HEK293 (cell line): ENCODE measurements at regions not wholly inside any gene's neighbourhood (a gene's known extent, or its start where the extent isn't known, plus 50 kb on each side); places are given as distances from the start of the nearest gene placed in this dataset.

Experiments used
- HOXA7 ChIP-seq: sonication (generic); formaldehyde crosslinking; IDR thresholded peaks from 2 replicates; pipeline ENCODE4 v1.8.1; 2022; ENCODE audit warnings: missing genetic modification reagents, borderline replicate concordance
- ZNF146 ChIP-seq: fragments of 450-650 bp; formaldehyde crosslinking; IDR thresholded peaks from 2 replicates; pipeline ENCODE4 v1.5.1; 2016; ENCODE audit warnings: missing biosample characterization, missing genetic modification characterization
- ZNF19 ChIP-seq: fragments of 450-650 bp; formaldehyde crosslinking; IDR thresholded peaks from 2 replicates; pipeline ENCODE4; 2016; ENCODE audit warnings: missing biosample characterization, missing genetic modification characterization, low read depth
- ZNF24 ChIP-seq: fragments of 450-650 bp; formaldehyde crosslinking; IDR thresholded peaks from 2 replicates; pipeline ENCODE4 v1.5.1; 2016; ENCODE audit warnings: missing biosample characterization, missing genetic modification characterization
- ZNF354C ChIP-seq: fragments of 450-650 bp; formaldehyde crosslinking; IDR thresholded peaks from 2 replicates; pipeline ENCODE4 v1.5.1; 2016; ENCODE audit warnings: missing biosample characterization, missing genetic modification characterization, low read depth, borderline replicate concordance
- ZNF549 ChIP-seq: fragments of 450-650 bp; IDR thresholded peaks from 2 replicates; pipeline ENCODE4 v1.5.1; 2018; ENCODE audit warnings: missing biosample characterization, missing genetic modification characterization, mild to moderate bottlenecking, inconsistent platforms, moderate library complexity
- ZNF747 ChIP-seq: fragments of 450-650 bp; formaldehyde crosslinking; IDR thresholded peaks from 2 replicates; pipeline ENCODE4 v1.5.1; 2016; ENCODE audit warnings: missing biosample characterization, missing genetic modification characterization
- ZNF777 ChIP-seq: fragments of 450-650 bp; formaldehyde crosslinking; IDR thresholded peaks from 2 replicates; pipeline ENCODE4 v1.5.1; 2017; ENCODE audit warnings: missing biosample characterization, missing genetic modification characterization, borderline replicate concordance
- TF ChIP-seq, protein P1 (sequence below): fragments of 450-650 bp; formaldehyde crosslinking; IDR thresholded peaks from 2 replicates; pipeline ENCODE4 v1.5.1; 2016; ENCODE audit warnings: missing biosample characterization, missing genetic modification characterization
- TF ChIP-seq, protein P2 (sequence below): fragments of 450-650 bp; formaldehyde crosslinking; IDR thresholded peaks from 2 replicates; pipeline ENCODE4 v1.5.1; 2016; ENCODE audit warnings: missing biosample characterization, missing genetic modification characterization
- TF ChIP-seq, protein P3 (sequence below): fragments of 450-650 bp; formaldehyde crosslinking; IDR thresholded peaks from 2 replicates; pipeline ENCODE4 v1.5.1; 2016; ENCODE audit warnings: missing biosample characterization, missing genetic modification characterization
- TF ChIP-seq, protein P4 (sequence below): fragments of 450-650 bp; formaldehyde crosslinking; IDR thresholded peaks from 2 replicates; pipeline ENCODE4 v1.5.1; 2016; ENCODE audit warnings: missing biosample characterization, missing genetic modification characterization
- TF ChIP-seq, protein P5 (sequence below): fragments of 450-650 bp; formaldehyde crosslinking; IDR thresholded peaks from 2 replicates; pipeline ENCODE4 v1.5.1; 2016; ENCODE audit warnings: missing biosample characterization, missing genetic modification characterization

DNA sequence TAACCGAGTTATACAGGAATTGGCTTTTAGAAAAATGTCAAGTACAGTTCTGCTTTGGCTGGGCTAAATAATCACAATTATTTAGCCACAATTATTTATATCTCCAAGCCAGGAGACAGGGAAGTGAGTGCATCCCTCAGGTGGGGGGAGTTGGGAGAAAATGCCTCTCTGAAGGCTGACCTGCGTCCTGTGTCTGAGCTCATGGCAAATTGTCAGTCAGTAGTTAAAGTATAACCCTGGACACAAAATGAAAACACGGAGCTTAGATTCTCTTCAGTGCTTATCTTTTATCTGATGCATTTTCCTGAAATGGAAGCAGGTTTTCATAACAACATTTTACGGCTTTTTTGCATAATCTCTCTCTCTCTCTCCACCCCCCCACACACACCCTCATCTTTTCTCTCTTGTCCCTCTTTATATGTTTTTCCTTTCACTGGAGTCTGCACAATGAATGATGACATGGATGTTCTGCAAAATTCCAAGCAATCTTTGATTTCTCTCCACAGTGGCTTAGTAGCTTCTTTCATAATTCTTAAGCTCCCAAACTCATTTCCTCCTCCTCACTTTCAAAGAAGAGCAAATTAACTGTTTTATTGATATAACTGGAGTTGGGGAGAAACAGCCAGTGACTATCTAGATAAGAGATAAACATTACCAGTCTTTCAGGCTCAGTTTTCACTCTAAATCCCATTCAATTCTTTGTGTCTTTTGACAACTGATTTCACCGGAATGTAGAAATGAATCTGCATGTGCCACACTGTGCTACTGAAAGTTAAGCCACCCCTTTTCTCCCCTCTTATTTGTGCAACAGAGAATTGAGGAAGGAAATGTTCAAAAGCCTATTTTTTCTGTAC is 521.4 kb upstream of the GHITM start:
- TF ChIP-seq ZNF19 (tag by site-specific recombination) (no peak), ZNF354C (no peak), ZNF777 (tag by site-specific recombination) (no peak), ZNF549 (tag by site-specific recombination) (no peak), ZNF747 (no peak), ZNF24 (tag by site-specific recombination) (no peak), ZNF146 (tag by site-specific recombination) (no peak), HOXA7 (no peak)
- TF ChIP-seq, protein P1, sequence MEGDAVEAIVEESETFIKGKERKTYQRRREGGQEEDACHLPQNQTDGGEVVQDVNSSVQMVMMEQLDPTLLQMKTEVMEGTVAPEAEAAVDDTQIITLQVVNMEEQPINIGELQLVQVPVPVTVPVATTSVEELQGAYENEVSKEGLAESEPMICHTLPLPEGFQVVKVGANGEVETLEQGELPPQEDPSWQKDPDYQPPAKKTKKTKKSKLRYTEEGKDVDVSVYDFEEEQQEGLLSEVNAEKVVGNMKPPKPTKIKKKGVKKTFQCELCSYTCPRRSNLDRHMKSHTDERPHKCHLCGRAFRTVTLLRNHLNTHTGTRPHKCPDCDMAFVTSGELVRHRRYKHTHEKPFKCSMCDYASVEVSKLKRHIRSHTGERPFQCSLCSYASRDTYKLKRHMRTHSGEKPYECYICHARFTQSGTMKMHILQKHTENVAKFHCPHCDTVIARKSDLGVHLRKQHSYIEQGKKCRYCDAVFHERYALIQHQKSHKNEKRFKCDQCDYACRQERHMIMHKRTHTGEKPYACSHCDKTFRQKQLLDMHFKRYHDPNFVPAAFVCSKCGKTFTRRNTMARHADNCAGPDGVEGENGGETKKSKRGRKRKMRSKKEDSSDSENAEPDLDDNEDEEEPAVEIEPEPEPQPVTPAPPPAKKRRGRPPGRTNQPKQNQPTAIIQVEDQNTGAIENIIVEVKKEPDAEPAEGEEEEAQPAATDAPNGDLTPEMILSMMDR: no peak
- TF ChIP-seq, protein P2, sequence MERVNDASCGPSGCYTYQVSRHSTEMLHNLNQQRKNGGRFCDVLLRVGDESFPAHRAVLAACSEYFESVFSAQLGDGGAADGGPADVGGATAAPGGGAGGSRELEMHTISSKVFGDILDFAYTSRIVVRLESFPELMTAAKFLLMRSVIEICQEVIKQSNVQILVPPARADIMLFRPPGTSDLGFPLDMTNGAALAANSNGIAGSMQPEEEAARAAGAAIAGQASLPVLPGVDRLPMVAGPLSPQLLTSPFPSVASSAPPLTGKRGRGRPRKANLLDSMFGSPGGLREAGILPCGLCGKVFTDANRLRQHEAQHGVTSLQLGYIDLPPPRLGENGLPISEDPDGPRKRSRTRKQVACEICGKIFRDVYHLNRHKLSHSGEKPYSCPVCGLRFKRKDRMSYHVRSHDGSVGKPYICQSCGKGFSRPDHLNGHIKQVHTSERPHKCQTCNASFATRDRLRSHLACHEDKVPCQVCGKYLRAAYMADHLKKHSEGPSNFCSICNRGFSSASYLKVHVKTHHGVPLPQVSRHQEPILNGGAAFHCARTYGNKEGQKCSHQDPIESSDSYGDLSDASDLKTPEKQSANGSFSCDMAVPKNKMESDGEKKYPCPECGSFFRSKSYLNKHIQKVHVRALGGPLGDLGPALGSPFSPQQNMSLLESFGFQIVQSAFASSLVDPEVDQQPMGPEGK (tag by site-specific recombination): no peak
- TF ChIP-seq, protein P3, sequence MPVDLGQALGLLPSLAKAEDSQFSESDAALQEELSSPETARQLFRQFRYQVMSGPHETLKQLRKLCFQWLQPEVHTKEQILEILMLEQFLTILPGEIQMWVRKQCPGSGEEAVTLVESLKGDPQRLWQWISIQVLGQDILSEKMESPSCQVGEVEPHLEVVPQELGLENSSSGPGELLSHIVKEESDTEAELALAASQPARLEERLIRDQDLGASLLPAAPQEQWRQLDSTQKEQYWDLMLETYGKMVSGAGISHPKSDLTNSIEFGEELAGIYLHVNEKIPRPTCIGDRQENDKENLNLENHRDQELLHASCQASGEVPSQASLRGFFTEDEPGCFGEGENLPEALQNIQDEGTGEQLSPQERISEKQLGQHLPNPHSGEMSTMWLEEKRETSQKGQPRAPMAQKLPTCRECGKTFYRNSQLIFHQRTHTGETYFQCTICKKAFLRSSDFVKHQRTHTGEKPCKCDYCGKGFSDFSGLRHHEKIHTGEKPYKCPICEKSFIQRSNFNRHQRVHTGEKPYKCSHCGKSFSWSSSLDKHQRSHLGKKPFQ (tag by site-specific recombination): no peak
- TF ChIP-seq, protein P4, sequence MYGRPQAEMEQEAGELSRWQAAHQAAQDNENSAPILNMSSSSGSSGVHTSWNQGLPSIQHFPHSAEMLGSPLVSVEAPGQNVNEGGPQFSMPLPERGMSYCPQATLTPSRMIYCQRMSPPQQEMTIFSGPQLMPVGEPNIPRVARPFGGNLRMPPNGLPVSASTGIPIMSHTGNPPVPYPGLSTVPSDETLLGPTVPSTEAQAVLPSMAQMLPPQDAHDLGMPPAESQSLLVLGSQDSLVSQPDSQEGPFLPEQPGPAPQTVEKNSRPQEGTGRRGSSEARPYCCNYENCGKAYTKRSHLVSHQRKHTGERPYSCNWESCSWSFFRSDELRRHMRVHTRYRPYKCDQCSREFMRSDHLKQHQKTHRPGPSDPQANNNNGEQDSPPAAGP (tag by site-specific recombination): no peak
- TF ChIP-seq, protein P5, sequence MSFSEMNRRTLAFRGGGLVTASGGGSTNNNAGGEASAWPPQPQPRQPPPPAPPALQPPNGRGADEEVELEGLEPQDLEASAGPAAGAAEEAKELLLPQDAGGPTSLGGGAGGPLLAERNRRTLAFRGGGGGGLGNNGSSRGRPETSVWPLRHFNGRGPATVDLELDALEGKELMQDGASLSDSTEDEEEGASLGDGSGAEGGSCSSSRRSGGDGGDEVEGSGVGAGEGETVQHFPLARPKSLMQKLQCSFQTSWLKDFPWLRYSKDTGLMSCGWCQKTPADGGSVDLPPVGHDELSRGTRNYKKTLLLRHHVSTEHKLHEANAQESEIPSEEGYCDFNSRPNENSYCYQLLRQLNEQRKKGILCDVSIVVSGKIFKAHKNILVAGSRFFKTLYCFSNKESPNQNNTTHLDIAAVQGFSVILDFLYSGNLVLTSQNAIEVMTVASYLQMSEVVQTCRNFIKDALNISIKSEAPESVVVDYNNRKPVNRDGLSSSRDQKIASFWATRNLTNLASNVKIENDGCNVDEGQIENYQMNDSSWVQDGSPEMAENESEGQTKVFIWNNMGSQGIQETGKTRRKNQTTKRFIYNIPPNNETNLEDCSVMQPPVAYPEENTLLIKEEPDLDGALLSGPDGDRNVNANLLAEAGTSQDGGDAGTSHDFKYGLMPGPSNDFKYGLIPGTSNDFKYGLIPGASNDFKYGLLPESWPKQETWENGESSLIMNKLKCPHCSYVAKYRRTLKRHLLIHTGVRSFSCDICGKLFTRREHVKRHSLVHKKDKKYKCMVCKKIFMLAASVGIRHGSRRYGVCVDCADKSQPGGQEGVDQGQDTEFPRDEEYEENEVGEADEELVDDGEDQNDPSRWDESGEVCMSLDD (tag by site-specific recombination): no peak
